HepG2 (cell line): ENCODE measurements at regions not wholly inside any gene's neighbourhood (a gene's known extent, or its start where the extent isn't known, plus 50 kb on each side); places are given as distances from the start of the nearest gene placed in this dataset.

Source experiments
- ATAC-seq: fragments of 200-7000 bp; cut with Tn5 transposase; 3 replicates; pipeline ENCODE4 v1.9.1; 2020; ENCODE audit warnings: mild to moderate bottlenecking, moderate library complexity
- BruUV-seq: library from RNA; stranded (reverse); fragments of 400-500 nt; replicated peaks from 2 replicates; lab custom pipeline; 2021; lab: Mats Ljungman, UMichigan
- CTCF ChIA-PET: fragments of 300-600 bp; formaldehyde crosslinking; extraction: SDS; loops from one replicate; lab custom pipeline; 2021; ENCODE audit warnings: low total read pairs, inconsistent platforms, low intra/inter-chr PET ratio; lab: Yijun Ruan, JAX
- POLR2A ChIA-PET: fragments of 350-600 bp; sonication (Branson Sonifier 250); formaldehyde crosslinking; loops from one replicate; lab custom pipeline; 2020; ENCODE audit warnings: antibody characterized with exemption, inconsistent platforms; lab: Yijun Ruan, JAX
- DNase-seq: peaks from one replicate; pipeline ENCODE4 v3.0.0-alpha.2; 2015; ENCODE audit warnings: low spot score
- FAIRE-seq: peaks from 3 replicates; lab custom pipeline; 2011; peaks lifted over from hg19 to GRCh38; lab: Jason Lieb, UNC
- H2AFZ ChIP-seq: one replicate; pipeline ENCODE4 v1.6.1; 2011; ENCODE audit warnings: low read length, inconsistent platforms
- H3K27ac ChIP-seq: fragments of 300-600 bp; 3 replicates; pipeline ENCODE4 v1.8.0; 2011; ENCODE audit warnings: mixed run types, mild to moderate bottlenecking, mixed read lengths, low read length, inconsistent platforms; ENCODE audit not compliant: insufficient read depth; ENCODE audit errors: extremely low read length
- H3K27me3 ChIP-seq, 2 experiments: fragments of 200-600 bp in 1 of 2; 2 replicates in 1 of 2; 3 replicates in 1 of 2; pipeline versions ENCODE4 v1.6.0 to v1.8.0; 2011; ENCODE audit warnings: low read length in 2 of 2, mild to moderate bottlenecking in 2 of 2, moderate library complexity in 2 of 2, inconsistent platforms in 1 of 2; ENCODE audit not compliant: insufficient read depth in 2 of 2, control insufficient read depth in 1 of 2
- H3K36me3 ChIP-seq, 2 experiments: fragments of 200-600 bp in 1 of 2; replicated peaks in 1 of 2; 2 replicates in 1 of 2; 3 replicates in 1 of 2; pipeline versions ENCODE4 v1.5.1 to v1.8.0; 2011; ENCODE audit warnings: low read length in 2 of 2, inconsistent platforms in 1 of 2; ENCODE audit not compliant: insufficient read depth in 2 of 2, control insufficient read depth in 1 of 2
- H3K4me1 ChIP-seq: 2 replicates; pipeline ENCODE4 v1.5.1; 2012; ENCODE audit warnings: low read length, inconsistent platforms; ENCODE audit not compliant: insufficient read depth
- H3K4me2 ChIP-seq: 2 replicates; pipeline ENCODE4 v1.6.0; 2011; ENCODE audit warnings: low read depth, low read length, inconsistent platforms
- H3K4me3 ChIP-seq, 3 experiments: fragments of 200-600 bp in 1 of 3; sonication (generic), shearing (Covaris generic) in 1 of 3; replicated peaks in 1 of 3; 2 replicates each; pipeline ENCODE4 v1.5.1; 2011 to 2016; ENCODE audit warnings: low read length in 3 of 3, inconsistent platforms in 2 of 3, low read depth in 2 of 3, mild to moderate bottlenecking in 2 of 3, control low read depth in 1 of 3, mixed read lengths in 1 of 3; ENCODE audit not compliant: insufficient read depth in 1 of 3
- H3K79me2 ChIP-seq: one replicate; pipeline ENCODE4 v1.6.1; 2011; ENCODE audit warnings: low read length, inconsistent platforms; ENCODE audit not compliant: insufficient read depth
- H3K9ac ChIP-seq: 2 replicates; pipeline ENCODE4 v1.6.0; 2011; ENCODE audit warnings: mild to moderate bottlenecking, low read depth, low read length, inconsistent platforms; ENCODE audit not compliant: insufficient read depth
- H3K9me3 ChIP-seq: 2 replicates; pipeline ENCODE4 v1.5.1; 2012; ENCODE audit warnings: mild to moderate bottlenecking, low read length
- H4K20me1 ChIP-seq: 2 replicates; pipeline ENCODE4 v1.6.0; 2011; ENCODE audit warnings: inconsistent platforms, mild to moderate bottlenecking, low read length, moderate library complexity; ENCODE audit not compliant: insufficient read depth
- BRD4 ChIP-seq: sonication (generic); formaldehyde crosslinking; IDR thresholded peaks from 2 replicates; pipeline ENCODE4 v1.4.0; 2020; ENCODE audit warnings: missing genetic modification reagents
- HOXA3 ChIP-seq: sonication (generic); formaldehyde crosslinking; IDR thresholded peaks from 2 replicates; pipeline ENCODE4 v1.5.0; 2020; ENCODE audit warnings: missing genetic modification reagents
- KLF12 ChIP-seq: sonication (generic); formaldehyde crosslinking; IDR thresholded peaks from 2 replicates; pipeline ENCODE4 v1.4.0; 2020; ENCODE audit warnings: missing genetic modification reagents, borderline replicate concordance
- NFYC ChIP-seq: IDR thresholded peaks from 2 replicates; pipeline ENCODE4 v1.6.1; 2016; ENCODE audit warnings: missing genetic modification reagents, missing compliant biosample characterization
- NPAS2 ChIP-seq: sonication (generic); formaldehyde crosslinking; IDR thresholded peaks from 2 replicates; pipeline ENCODE4 v1.8.0; 2022; ENCODE audit warnings: mild to moderate bottlenecking, missing genetic modification reagents, borderline replicate concordance
- STAG1 ChIP-seq: sonication (generic); formaldehyde crosslinking; IDR thresholded peaks from 2 replicates; pipeline ENCODE4 v1.4.0; 2020; ENCODE audit warnings: missing genetic modification reagents
- TRIM24 ChIP-seq: sonication (generic); formaldehyde crosslinking; IDR thresholded peaks from 2 replicates; pipeline ENCODE4 v1.8.0; 2022; ENCODE audit warnings: mild to moderate bottlenecking, missing genetic modification reagents
- ZNF143 ChIP-seq: sonication (generic); formaldehyde crosslinking; IDR thresholded peaks from 2 replicates; pipeline ENCODE4 v1.4.0; 2020; ENCODE audit warnings: missing genetic modification reagents
- ZNF510 ChIP-seq: sonication (generic); formaldehyde crosslinking; IDR thresholded peaks from 2 replicates; pipeline ENCODE4 v1.4.0; 2020; ENCODE audit warnings: low read depth, mild to moderate bottlenecking, missing genetic modification reagents
- ZNF614 ChIP-seq: IDR thresholded peaks from 2 replicates; pipeline ENCODE4 v1.6.1; 2018; ENCODE audit warnings: missing biosample characterization, missing genetic modification reagents, inconsistent platforms, borderline replicate concordance
- in situ Hi-C: cut with HindIII; loops from 2 replicates; pipeline ENCODE4 v1.10.0; 2017; ENCODE audit warnings: low pct_unique_long_range_greater_than_20kb; ENCODE audit not compliant: extremely low pct_ligation_motif_present
- intact Hi-C: fragments of 100-400 bp; cut with micrococcal nuclease; formaldehyde crosslinking; loops from one replicate; pipeline ENCODE4 v1.10.0; 2022; ENCODE audit not compliant: unreplicated experiment
- TF ChIP-seq, protein P1 (sequence below): sonication (generic); formaldehyde crosslinking; IDR thresholded peaks from 2 replicates; pipeline ENCODE4 v1.4.0; 2020; ENCODE audit warnings: missing genetic modification reagents
- TF ChIP-seq, protein P2 (sequence below): sonication (generic); formaldehyde crosslinking; IDR thresholded peaks from 2 replicates; pipeline ENCODE4 v1.4.0; 2020; ENCODE audit warnings: missing genetic modification reagents, borderline replicate concordance
- TF ChIP-seq, protein P3 (sequence below): sonication (generic); formaldehyde crosslinking; IDR thresholded peaks from 2 replicates; pipeline ENCODE4 v1.5.0; 2020; ENCODE audit warnings: missing genetic modification reagents
- TF ChIP-seq, protein P4 (sequence below): sonication (generic); formaldehyde crosslinking; IDR thresholded peaks from 2 replicates; pipeline ENCODE4 v1.4.0; 2020; ENCODE audit warnings: low read depth, mild to moderate bottlenecking, missing genetic modification reagents
- TF ChIP-seq, protein P5 (sequence below): sonication (generic); formaldehyde crosslinking; IDR thresholded peaks from 2 replicates; pipeline ENCODE4 v1.5.0; 2020; ENCODE audit warnings: missing genetic modification reagents

DNA sequence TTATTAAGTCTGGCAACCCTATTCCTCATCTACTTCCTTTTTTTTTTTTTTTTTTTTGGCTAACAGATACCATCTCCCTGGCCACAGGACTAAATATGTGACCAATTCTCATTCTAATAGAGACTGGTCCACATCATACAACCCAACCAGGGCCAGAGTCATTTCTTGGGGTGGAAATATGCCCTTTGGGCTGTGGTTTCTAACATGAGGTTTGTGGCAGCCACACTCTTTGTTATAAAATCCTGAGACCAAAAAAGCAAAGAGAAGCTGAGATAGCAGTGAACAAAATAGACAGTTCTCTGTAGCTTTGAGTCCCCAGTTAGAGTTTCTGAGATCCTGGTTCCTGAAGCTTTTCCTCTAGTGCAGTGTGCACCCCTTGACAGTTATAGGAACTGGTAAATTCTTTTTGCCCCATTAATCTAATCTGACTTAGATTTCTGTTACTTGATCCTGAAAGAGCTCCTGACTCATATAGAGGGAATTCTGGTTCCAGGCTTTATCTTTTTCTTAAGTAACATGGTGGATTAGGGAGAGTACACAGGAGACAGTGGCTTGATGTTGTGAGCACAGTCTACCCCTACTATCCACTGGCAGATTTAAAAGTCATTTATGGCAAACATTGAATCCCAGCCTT, 86.8 kb downstream of the MAIP1 start:
- H3K9me3 ChIP-seq: peaks cover 21% of the 10 kb centered on the region
- ATAC-seq (no peak), DNase-seq (no peak), FAIRE-seq (no peak)
- intact Hi-C loops (no loop called here), in situ Hi-C loops (no loop called here)
- BruUV-seq: no TSS peak
- ChIA-PET POLR2A (interaction anchor here (0.7 kb wide), 1 partner anchor 10 kb away, joined by 3 read pairs; no protein-coding TSS in a partner anchor), CTCF (no interaction called here)
- H3K27me3 ChIP-seq: no peaks in the 10 kb centered on the region; a peak in 1 of 5 replicates
- no peak overlapping the region for H3K4me3 ChIP-seq
- H4K20me1 ChIP-seq: no peaks in the 10 kb centered on the region
- no peak overlapping the region for H3K9ac ChIP-seq
- no peaks in the 10 kb centered on the region for H3K36me3 ChIP-seq
- H3K27ac ChIP-seq: no peak overlapping the region
- H3K4me2 ChIP-seq: no peak overlapping the region
- no peaks in the 10 kb centered on the region for H3K4me1 ChIP-seq
- no peak overlapping the region for H2AFZ ChIP-seq
- no peaks in the 10 kb centered on the region for H3K79me2 ChIP-seq
- TF ChIP-seq TRIM24 (CRISPR knock-in tag): no peak
- no peak for TF ChIP-seq KLF12
- TF ChIP-seq, protein P1, sequence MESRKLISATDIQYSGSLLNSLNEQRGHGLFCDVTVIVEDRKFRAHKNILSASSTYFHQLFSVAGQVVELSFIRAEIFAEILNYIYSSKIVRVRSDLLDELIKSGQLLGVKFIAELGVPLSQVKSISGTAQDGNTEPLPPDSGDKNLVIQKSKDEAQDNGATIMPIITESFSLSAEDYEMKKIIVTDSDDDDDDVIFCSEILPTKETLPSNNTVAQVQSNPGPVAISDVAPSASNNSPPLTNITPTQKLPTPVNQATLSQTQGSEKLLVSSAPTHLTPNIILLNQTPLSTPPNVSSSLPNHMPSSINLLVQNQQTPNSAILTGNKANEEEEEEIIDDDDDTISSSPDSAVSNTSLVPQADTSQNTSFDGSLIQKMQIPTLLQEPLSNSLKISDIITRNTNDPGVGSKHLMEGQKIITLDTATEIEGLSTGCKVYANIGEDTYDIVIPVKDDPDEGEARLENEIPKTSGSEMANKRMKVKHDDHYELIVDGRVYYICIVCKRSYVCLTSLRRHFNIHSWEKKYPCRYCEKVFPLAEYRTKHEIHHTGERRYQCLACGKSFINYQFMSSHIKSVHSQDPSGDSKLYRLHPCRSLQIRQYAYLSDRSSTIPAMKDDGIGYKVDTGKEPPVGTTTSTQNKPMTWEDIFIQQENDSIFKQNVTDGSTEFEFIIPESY: no peak
- TF ChIP-seq BRD4 (CRISPR knock-in tag): no peak
- no peak for TF ChIP-seq NPAS2 (CRISPR knock-in tag)
- no peak for TF ChIP-seq ZNF143
- no peak for TF ChIP-seq ZNF510 (CRISPR knock-in tag)
- TF ChIP-seq HOXA3 (CRISPR knock-in tag): no peak
- no peak for TF ChIP-seq NFYC (CRISPR knock-in tag)
- TF ChIP-seq, protein P2, sequence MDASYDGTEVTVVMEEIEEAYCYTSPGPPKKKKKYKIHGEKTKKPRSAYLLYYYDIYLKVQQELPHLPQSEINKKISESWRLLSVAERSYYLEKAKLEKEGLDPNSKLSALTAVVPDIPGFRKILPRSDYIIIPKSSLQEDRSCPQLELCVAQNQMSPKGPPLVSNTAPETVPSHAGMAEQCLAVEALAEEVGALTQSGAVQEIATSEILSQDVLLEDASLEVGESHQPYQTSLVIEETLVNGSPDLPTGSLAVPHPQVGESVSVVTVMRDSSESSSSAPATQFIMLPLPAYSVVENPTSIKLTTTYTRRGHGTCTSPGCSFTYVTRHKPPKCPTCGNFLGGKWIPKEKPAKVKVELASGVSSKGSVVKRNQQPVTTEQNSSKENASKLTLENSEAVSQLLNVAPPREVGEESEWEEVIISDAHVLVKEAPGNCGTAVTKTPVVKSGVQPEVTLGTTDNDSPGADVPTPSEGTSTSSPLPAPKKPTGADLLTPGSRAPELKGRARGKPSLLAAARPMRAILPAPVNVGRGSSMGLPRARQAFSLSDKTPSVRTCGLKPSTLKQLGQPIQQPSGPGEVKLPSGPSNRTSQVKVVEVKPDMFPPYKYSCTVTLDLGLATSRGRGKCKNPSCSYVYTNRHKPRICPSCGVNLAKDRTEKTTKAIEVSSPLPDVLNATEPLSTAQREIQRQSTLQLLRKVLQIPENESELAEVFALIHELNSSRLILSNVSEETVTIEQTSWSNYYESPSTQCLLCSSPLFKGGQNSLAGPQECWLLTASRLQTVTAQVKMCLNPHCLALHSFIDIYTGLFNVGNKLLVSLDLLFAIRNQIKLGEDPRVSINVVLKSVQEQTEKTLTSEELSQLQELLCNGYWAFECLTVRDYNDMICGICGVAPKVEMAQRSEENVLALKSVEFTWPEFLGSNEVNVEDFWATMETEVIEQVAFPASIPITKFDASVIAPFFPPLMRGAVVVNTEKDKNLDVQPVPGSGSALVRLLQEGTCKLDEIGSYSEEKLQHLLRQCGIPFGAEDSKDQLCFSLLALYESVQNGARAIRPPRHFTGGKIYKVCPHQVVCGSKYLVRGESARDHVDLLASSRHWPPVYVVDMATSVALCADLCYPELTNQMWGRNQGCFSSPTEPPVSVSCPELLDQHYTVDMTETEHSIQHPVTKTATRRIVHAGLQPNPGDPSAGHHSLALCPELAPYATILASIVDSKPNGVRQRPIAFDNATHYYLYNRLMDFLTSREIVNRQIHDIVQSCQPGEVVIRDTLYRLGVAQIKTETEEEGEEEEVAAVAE: no peak
- no peak for TF ChIP-seq ZNF614 (CRISPR knock-in tag)
- TF ChIP-seq, protein P3, sequence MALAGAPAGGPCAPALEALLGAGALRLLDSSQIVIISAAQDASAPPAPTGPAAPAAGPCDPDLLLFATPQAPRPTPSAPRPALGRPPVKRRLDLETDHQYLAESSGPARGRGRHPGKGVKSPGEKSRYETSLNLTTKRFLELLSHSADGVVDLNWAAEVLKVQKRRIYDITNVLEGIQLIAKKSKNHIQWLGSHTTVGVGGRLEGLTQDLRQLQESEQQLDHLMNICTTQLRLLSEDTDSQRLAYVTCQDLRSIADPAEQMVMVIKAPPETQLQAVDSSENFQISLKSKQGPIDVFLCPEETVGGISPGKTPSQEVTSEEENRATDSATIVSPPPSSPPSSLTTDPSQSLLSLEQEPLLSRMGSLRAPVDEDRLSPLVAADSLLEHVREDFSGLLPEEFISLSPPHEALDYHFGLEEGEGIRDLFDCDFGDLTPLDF (CRISPR knock-in tag): no peak
- TF ChIP-seq STAG1 (CRISPR knock-in tag): no peak
- TF ChIP-seq, protein P4, sequence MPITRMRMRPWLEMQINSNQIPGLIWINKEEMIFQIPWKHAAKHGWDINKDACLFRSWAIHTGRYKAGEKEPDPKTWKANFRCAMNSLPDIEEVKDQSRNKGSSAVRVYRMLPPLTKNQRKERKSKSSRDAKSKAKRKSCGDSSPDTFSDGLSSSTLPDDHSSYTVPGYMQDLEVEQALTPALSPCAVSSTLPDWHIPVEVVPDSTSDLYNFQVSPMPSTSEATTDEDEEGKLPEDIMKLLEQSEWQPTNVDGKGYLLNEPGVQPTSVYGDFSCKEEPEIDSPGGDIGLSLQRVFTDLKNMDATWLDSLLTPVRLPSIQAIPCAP (CRISPR knock-in tag): no peak
- TF ChIP-seq, protein P5, sequence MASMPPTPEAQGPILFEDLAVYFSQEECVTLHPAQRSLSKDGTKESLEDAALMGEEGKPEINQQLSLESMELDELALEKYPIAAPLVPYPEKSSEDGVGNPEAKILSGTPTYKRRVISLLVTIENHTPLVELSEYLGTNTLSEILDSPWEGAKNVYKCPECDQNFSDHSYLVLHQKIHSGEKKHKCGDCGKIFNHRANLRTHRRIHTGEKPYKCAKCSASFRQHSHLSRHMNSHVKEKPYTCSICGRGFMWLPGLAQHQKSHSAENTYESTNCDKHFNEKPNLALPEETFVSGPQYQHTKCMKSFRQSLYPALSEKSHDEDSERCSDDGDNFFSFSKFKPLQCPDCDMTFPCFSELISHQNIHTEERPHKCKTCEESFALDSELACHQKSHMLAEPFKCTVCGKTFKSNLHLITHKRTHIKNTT (CRISPR knock-in tag): no peak
